ENCODE measurements at regions not wholly inside any gene's neighbourhood (a gene's known extent, or its start where the extent isn't known, plus 50 kb on each side); places are given as distances from the start of the nearest gene placed in this dataset.
"Not testable (repeated sequence)": the region's sequence is repeated elsewhere in the genome, so short reads cannot be mapped to it uniquely, and the experiment has no call there.

GRCh38 chr4:49154308-49155103 lies 168.4 kb downstream of the CWH43 start:
- DNase-seq (ENCODE audit: low spot score), result not testable (repeated sequence)

GRCh38 chr4:49155270-49155669 lies 169.2 kb downstream of the CWH43 start:
- not testable (repeated sequence) for DNase-seq (ENCODE audit: low spot score)

- not testable (repeated sequence) for DNase-seq (ENCODE audit: low spot score)
Measured at GRCh38 chr4:49156309-49156708, 170.2 kb downstream of the CWH43 start.

- not testable (repeated sequence) for DNase-seq (ENCODE audit: low spot score)
Measured at GRCh38 chr4:49157630-49158029, 171.6 kb downstream of the CWH43 start.

- not testable (repeated sequence) for DNase-seq (ENCODE audit: low spot score)
Measured at GRCh38 chr4:49161111-49161541, 175.1 kb downstream of the CWH43 start.

- DNase-seq (ENCODE audit: low spot score), result not testable (repeated sequence)
Measured at GRCh38 chr4:49164916-49165315, 178.8 kb downstream of the CWH43 start.

GRCh38 chr4:49177847-49178246 lies 191.8 kb downstream of the CWH43 start:
- not testable (repeated sequence) for DNase-seq (ENCODE audit: low spot score)

GRCh38 chr4:49181088-49181487 lies 195.0 kb downstream of the CWH43 start:
- DNase-seq (ENCODE audit: low spot score), result not testable (repeated sequence)

- DNase-seq (ENCODE audit: low spot score), result not testable (repeated sequence)
Measured at GRCh38 chr4:49211396-49212194, 225.5 kb downstream of the CWH43 start.

GRCh38 chr4:49213250-49213649 lies 227.2 kb downstream of the CWH43 start:
- not testable (repeated sequence) for DNase-seq (ENCODE audit: low spot score)

GRCh38 chr4:49213750-49214149 lies 227.7 kb downstream of the CWH43 start:
- DNase-seq (ENCODE audit: low spot score), result not testable (repeated sequence)

- not testable (repeated sequence) for DNase-seq (ENCODE audit: low spot score)
Measured at GRCh38 chr4:49214453-49215081, 228.5 kb downstream of the CWH43 start.

GRCh38 chr4:49215082-49215479 lies 229.0 kb downstream of the CWH43 start:
- DNase-seq (ENCODE audit: low spot score), result not testable (repeated sequence)

- not testable (repeated sequence) for DNase-seq (ENCODE audit: low spot score)
Measured at GRCh38 chr4:49216606-49217005, 230.5 kb downstream of the CWH43 start.

- no peak for DNase-seq (ENCODE audit: low spot score)
- no peak for TF ChIP-seq CTCF (IDR thresholded peaks at IDR 0.05; ENCODE audit: extremely low read depth, missing control alignments)
Measured at GRCh38 chr4:49217492-49217891, 231.4 kb downstream of the CWH43 start.

GRCh38 chr4:49218094-49218493 lies 232.0 kb downstream of the CWH43 start:
- not testable (repeated sequence) for DNase-seq (ENCODE audit: low spot score)

- DNase-seq (ENCODE audit: low spot score), result not testable (repeated sequence)
Measured at GRCh38 chr4:49218931-49219330, 232.9 kb downstream of the CWH43 start.

GRCh38 chr4:49219489-49220225 lies 233.6 kb downstream of the CWH43 start:
- not testable (repeated sequence) for DNase-seq (ENCODE audit: low spot score)

All from GM20000 (cell line).